ENCODE measurements at regions not wholly inside any gene's neighbourhood (a gene's known extent, or its start where the extent isn't known, plus 50 kb on each side); places are given as distances from the start of the nearest gene placed in this dataset.

GRCh38 chr13:105365831-105366230 is 1169.6 kb downstream of the EFNB2 start:
- Histone ChIP-seq H3K36me3 (no peaks in the 10 kb centered on the region), H3K4me1 (no peaks in the 10 kb centered on the region), H3K27ac (no peak overlapping the region), H3K27me3 (ENCODE audit: low read depth) (no peaks in the 10 kb centered on the region), H3K4me3 (no peak overlapping the region), H3K9me3 (no peaks in the 10 kb centered on the region)
- DNase-seq (no peak), ATAC-seq (no peak)
- TF ChIP-seq, protein P1, sequence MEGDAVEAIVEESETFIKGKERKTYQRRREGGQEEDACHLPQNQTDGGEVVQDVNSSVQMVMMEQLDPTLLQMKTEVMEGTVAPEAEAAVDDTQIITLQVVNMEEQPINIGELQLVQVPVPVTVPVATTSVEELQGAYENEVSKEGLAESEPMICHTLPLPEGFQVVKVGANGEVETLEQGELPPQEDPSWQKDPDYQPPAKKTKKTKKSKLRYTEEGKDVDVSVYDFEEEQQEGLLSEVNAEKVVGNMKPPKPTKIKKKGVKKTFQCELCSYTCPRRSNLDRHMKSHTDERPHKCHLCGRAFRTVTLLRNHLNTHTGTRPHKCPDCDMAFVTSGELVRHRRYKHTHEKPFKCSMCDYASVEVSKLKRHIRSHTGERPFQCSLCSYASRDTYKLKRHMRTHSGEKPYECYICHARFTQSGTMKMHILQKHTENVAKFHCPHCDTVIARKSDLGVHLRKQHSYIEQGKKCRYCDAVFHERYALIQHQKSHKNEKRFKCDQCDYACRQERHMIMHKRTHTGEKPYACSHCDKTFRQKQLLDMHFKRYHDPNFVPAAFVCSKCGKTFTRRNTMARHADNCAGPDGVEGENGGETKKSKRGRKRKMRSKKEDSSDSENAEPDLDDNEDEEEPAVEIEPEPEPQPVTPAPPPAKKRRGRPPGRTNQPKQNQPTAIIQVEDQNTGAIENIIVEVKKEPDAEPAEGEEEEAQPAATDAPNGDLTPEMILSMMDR (IDR thresholded peaks at IDR 0.05), result no peak
- intact Hi-C loops (cut with DNase I), result no loop called here

DNA sequence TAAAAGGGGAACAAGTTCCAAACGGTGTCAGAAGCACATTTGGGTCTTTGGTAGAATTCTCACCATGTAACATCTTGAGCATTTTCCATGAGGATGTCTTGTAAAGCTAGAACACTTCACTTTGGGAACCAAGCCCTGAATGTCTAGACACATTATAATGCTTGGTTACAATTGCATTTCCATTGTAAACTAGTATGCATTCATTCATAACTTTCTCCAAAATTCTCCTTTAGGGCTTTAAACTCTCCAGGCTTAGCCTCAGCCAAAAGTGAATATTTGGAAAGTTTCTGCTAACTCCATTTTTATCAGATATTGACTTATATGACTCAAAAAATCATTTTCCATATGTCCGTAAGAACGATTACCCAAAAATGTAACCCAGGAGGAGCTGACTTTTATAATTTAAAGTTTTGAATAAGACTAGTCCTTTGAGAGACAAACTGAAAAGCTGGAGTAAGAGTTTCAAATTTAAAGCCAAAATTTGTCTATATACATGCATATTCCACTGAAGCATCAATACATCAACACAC is 1170.4 kb downstream of the EFNB2 start:
- intact Hi-C loops (cut with DNase I), result no loop called here

DNA sequence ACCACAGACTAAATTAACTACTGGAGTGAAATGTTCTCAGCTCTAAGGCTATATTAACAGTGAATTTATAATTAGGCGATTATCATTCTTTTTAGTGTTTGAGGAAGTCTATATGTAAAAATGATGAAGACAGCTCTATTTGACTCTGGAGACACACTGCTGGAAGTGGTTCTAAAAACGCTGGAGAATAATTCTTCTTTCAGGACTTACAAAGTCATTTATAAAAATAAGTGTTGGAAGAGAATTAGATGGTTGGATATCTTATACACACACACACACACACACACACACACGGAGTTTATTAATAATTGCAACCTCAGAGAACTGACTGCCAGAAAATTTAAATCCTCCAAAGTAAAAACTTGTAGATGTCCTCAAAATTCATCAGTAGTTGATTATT is 1171.3 kb downstream of the EFNB2 start:
- H3K9me3 ChIP-seq, result no peaks in the 10 kb centered on the region
- ATAC-seq (no peak), DNase-seq (no peak)
- H3K4me3 ChIP-seq, result no peak overlapping the region
- no peak overlapping the region for H3K27ac ChIP-seq
- no peaks in the 10 kb centered on the region for H3K4me1 ChIP-seq
- H3K36me3 ChIP-seq, result no peaks in the 10 kb centered on the region
- H3K27me3 ChIP-seq (ENCODE audit: low read depth), result no peaks in the 10 kb centered on the region
- TF ChIP-seq, protein P1 (IDR thresholded peaks at IDR 0.05), result no peak
- intact Hi-C loops (cut with DNase I), result no loop called here

More for the DNA sequence above, 1170.4 kb downstream of the EFNB2 start:
- no peak for ATAC-seq
- no peaks in the 10 kb centered on the region for H3K4me1 ChIP-seq
- H3K9me3 ChIP-seq, result no peaks in the 10 kb centered on the region
- TF ChIP-seq, protein P1 (IDR thresholded peaks at IDR 0.05), result no peak
- H3K36me3 ChIP-seq, result no peaks in the 10 kb centered on the region
- no peak overlapping the region for H3K27ac ChIP-seq
- DNase-seq, result no peak
- H3K27me3 ChIP-seq (ENCODE audit: low read depth), result no peaks in the 10 kb centered on the region
- H3K4me3 ChIP-seq, result no peak overlapping the region

DNA sequence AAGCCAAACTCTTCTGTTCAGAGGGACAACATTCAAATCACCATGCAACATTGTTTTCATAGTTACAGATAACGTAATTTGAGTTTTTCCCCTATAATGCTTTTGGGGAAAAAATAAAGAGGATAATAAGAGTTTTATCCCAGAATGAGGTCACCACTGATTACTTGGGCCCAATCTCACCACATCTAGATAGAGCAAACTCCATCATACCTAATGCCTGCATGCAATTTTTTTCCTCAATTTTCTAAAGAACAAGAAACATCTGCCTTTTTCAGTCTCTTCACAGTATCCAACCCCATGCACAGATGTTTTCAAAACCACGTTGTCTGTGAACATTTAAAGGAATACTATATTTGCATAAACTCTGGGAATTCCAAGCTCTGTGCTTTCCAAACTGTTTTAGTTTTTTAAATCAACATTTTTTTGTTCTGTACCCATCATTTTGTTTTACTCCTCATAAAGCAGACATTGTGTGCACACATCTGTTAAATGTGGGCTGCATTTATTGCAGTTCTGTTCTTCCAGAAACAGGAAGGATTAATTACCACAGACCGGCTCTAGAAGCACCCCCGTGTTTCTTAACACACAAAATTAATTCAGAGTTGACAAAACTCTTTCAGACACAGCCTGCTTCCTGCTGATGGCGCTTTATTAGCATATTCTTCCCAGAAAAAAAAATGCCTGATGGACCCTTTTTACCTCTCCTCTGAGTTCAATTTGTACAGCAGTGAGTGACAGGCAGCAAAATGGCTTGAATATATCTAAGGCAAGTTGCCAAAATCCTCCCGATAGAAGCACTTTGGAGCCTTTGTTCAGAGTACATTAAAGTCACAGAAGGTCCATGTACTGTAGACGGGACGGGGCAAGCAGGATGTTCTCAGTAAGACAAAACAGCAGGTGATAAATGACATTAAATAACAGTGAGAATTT is 1171.9 kb downstream of the EFNB2 start:
- no peaks in the 10 kb centered on the region for H3K36me3 ChIP-seq
- TF ChIP-seq, protein P1 (IDR thresholded peaks at IDR 0.05), result no peak
- H3K4me1 ChIP-seq, result no peaks in the 10 kb centered on the region
- no peaks in the 10 kb centered on the region for H3K9me3 ChIP-seq
- no peak overlapping the region for H3K27ac ChIP-seq
- ATAC-seq, result no peak
- H3K4me3 ChIP-seq, result no peak overlapping the region
- DNase-seq, result no peak
- no peaks in the 10 kb centered on the region for H3K27me3 ChIP-seq (ENCODE audit: low read depth)
- intact Hi-C loops (cut with DNase I), result no loop called here

DNA sequence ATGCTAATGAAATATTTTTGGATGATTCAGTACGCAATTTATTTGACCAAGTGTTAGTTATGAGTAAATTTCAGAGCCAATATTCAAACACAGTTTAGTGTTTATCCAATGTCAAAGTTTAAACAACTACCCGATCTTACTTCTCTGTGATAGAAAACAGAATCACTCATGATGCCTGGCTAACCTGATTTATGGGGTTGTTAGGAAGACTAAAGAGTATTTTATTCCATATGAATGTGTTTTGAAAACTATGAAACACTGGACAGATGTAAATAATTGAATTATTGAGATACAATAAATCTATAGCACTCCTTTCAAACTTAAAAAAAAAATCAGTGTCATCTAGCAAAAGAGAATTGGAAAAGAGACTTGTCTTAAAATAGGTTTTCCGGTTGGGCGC is 1181.8 kb downstream of the EFNB2 start:
- H3K27me3 ChIP-seq (ENCODE audit: low read depth), result no peaks in the 10 kb centered on the region
- H3K4me1 ChIP-seq, result no peaks in the 10 kb centered on the region
- H3K27ac ChIP-seq, result no peak overlapping the region
- TF ChIP-seq, protein P1 (IDR thresholded peaks at IDR 0.05), result no peak
- H3K36me3 ChIP-seq, result no peaks in the 10 kb centered on the region
- intact Hi-C loops (cut with DNase I), result no loop called here
- ATAC-seq, result no peak
- no peak for DNase-seq
- no peak overlapping the region for H3K4me3 ChIP-seq
- H3K9me3 ChIP-seq, result no peaks in the 10 kb centered on the region
